MM.1S (cell line): ENCODE measurements at regions not wholly inside any gene's neighbourhood (a gene's known extent, or its start where the extent isn't known, plus 50 kb on each side); places are given as distances from the start of the nearest gene placed in this dataset.

Experiments
- EZH2 ChIP-seq: fragments of 300-600 bp; sonication (generic); optimal IDR thresholded peaks from 2 replicates; pipeline ENCODE3; 2017; ENCODE audit warnings: low read depth, mild to moderate bottlenecking, antibody characterized with exemption, low read length, mixed read lengths
- EZH2phosphoT487 ChIP-seq: fragments of 300-600 bp; sonication (generic); IDR thresholded peaks from 2 replicates; pipeline ENCODE4 v1.6.1; 2018; ENCODE audit warnings: antibody characterized with exemption, low read length
- TF ChIP-seq, protein P1 (sequence below): fragments of 300-600 bp; sonication (generic); IDR thresholded peaks from 2 replicates; pipeline ENCODE4 v1.5.1; 2016; ENCODE audit warnings: antibody characterized with exemption, low read length, mixed read lengths

DNA sequence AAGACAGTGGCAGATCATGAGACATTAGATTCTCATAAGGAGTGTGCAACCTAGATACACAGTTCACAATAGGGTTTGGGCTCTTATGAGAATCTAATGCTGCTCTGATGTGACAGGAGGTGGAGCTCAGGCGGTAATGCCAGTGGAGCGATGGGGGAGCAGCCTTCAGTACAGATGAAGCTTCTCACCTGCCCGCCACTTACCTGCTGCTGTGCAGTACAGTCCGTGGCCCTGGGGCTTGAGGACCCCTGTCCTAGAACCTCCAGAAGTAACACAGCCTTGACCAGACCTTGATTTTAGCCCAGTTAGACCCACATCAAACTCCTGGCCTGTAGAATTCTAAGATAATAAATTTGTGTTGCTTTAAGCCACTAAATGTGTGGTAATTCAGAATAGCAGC lies 215.1 kb upstream of the MIR17HG start:
- TF ChIP-seq, protein P1, sequence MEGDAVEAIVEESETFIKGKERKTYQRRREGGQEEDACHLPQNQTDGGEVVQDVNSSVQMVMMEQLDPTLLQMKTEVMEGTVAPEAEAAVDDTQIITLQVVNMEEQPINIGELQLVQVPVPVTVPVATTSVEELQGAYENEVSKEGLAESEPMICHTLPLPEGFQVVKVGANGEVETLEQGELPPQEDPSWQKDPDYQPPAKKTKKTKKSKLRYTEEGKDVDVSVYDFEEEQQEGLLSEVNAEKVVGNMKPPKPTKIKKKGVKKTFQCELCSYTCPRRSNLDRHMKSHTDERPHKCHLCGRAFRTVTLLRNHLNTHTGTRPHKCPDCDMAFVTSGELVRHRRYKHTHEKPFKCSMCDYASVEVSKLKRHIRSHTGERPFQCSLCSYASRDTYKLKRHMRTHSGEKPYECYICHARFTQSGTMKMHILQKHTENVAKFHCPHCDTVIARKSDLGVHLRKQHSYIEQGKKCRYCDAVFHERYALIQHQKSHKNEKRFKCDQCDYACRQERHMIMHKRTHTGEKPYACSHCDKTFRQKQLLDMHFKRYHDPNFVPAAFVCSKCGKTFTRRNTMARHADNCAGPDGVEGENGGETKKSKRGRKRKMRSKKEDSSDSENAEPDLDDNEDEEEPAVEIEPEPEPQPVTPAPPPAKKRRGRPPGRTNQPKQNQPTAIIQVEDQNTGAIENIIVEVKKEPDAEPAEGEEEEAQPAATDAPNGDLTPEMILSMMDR, result no peak
- TF ChIP-seq EZH2phosphoT487 (no peak), EZH2 (no peak)
